HFF-Myc (cell line): ENCODE measurements at regions not wholly inside any gene's neighbourhood (a gene's known extent, or its start where the extent isn't known, plus 50 kb on each side); places are given as distances from the start of the nearest gene placed in this dataset.

Experiments
- DNase-seq: peaks from one replicate; pipeline ENCODE4 v3.0.0-alpha.2; 2011; ENCODE audit warnings: low read depth; ENCODE audit errors: extremely low read depth
- H3K4me3 ChIP-seq: replicated peaks from 2 replicates; pipeline ENCODE4 v1.5.1; 2011; ENCODE audit warnings: low read depth, mild to moderate bottlenecking, control low read depth, low read length
- TF ChIP-seq, protein P1 (sequence below): IDR thresholded peaks from 2 replicates; pipeline ENCODE4 v1.5.1; 2012; ENCODE audit warnings: mild to moderate bottlenecking, low read depth, low read length, control low read depth; ENCODE audit errors: missing control alignments

DNA sequence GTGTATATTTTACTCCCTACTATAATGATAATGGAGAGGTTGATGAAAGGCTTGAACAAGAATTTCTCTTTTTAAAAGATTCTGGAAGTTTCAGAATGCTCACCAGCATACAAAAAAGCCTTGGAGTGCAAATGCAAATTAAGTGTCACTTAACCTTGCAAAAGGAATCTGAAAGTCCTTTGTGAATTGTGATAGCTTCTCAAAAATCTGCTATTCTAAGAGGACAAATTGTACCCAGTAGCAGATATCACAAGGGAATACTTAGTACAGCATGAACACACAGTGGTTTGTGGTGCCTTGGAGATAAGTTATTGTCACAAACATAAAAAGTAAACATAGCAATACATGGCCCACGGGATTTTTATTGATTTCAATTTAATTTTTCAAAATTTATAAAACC lies 1208.3 kb upstream of the B3GALT2 start:
- no peak for DNase-seq
- no peak overlapping the region for H3K4me3 ChIP-seq
- TF ChIP-seq, protein P1, sequence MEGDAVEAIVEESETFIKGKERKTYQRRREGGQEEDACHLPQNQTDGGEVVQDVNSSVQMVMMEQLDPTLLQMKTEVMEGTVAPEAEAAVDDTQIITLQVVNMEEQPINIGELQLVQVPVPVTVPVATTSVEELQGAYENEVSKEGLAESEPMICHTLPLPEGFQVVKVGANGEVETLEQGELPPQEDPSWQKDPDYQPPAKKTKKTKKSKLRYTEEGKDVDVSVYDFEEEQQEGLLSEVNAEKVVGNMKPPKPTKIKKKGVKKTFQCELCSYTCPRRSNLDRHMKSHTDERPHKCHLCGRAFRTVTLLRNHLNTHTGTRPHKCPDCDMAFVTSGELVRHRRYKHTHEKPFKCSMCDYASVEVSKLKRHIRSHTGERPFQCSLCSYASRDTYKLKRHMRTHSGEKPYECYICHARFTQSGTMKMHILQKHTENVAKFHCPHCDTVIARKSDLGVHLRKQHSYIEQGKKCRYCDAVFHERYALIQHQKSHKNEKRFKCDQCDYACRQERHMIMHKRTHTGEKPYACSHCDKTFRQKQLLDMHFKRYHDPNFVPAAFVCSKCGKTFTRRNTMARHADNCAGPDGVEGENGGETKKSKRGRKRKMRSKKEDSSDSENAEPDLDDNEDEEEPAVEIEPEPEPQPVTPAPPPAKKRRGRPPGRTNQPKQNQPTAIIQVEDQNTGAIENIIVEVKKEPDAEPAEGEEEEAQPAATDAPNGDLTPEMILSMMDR, result no peak

DNA sequence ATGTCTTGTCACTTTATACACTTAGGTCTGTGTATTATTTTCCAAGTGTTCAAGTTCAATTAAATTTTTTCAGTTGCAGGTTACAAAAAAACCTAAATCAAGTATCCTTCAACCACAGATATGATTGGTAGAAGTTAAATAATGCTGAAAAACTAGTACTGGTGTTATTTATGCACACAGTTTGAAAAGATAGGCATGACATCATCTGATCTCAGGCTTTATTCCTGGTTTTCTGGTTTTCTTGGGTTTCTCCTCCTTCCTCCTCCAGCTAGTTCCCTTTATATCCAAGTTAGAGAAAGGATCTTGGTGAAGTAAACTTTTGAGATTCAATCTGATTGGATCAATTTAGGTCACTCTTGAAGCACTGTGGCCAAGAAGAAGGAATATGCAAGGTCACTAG lies 1201.1 kb upstream of the B3GALT2 start:
- no peak overlapping the region for H3K4me3 ChIP-seq
- no peak for DNase-seq
- TF ChIP-seq, protein P1, result no peak

DNA sequence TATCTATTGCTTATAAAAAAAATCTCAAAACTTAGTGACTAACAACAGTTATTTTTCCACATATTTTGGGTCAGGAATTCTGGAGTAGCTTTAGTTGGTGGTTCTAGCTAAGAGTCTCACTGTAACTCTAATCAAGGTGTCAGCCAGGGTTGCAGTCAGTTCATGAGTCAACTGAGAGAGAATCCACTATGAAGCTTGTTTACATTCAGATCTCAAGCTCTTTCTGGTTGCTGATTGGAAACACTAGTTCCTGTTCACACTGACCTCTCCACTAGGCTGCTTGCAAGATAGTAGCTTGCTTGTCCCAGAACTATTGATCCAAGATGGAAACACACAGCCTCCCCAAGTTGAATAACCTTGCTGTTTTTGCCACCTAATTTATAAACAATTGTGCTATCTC lies 1192.1 kb upstream of the B3GALT2 start:
- DNase-seq, result no peak
- TF ChIP-seq, protein P1, result no peak
- H3K4me3 ChIP-seq, result no peak overlapping the region

DNA sequence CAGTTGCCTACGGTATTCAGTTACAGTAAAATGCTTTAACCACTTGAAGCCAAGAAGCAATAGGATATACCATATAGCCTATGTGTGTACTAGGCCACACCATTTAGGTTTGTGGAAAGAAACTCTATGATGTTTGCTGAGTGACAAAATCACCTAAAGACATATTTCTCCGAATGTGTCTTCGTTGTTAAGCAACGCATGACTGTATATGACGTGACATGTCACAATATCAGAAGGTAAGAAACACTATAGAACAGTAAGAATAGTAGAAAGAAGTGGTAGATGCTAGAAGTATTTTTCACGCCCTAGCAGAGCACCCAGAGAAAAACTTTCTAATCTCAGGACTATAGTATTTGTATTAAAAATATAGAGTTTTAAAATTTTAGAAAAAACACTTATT lies 1188.2 kb upstream of the B3GALT2 start:
- TF ChIP-seq, protein P1, result no peak
- no peak overlapping the region for H3K4me3 ChIP-seq
- no peak for DNase-seq

- H3K4me3 ChIP-seq, result no peak overlapping the region
- TF ChIP-seq, protein P1, result no peak
- no peak for DNase-seq
Observed at GRCh38 chr1:194372266-194372665, 1185.9 kb upstream of the B3GALT2 start.

DNA sequence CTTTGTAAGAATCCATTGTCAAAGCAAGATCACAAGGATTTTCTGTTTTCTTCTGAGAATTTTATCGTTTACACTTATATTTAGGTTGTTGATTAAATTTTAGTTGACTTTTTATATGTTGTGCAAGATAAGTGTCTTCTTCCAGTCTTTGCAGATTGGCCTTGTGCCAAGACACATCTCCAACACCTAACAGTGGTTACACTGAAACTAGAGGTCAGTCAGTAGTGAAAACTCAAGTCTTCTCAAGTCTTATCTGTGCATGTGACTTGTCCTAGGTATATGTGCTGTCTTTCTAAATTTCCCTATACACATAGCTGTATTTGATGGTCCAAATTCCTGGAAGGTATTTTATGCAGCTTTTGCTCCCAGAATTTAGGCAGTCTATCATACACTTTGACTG lies 1183.2 kb upstream of the B3GALT2 start:
- no peak for DNase-seq
- TF ChIP-seq, protein P1, result no peak
- H3K4me3 ChIP-seq, result no peak overlapping the region

DNA sequence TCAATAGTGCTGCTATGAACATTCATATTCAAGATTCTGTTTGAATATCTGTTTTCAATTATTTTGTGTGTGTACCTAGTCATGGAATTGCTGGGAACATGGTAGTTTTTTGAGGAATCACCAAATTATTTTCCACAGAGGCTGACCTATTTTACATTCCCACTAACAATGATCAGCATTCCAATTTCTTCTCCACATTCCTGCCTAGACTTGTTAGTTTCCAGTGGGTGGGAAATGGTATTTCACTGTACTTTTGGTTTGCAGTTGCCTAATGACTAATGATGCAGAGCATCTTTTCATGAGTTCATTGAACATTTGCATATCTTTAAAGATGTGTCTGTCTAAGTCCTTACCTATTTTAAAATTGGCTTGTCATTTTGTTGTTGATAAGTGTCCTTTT lies 1182.6 kb upstream of the B3GALT2 start:
- no peak for DNase-seq
- H3K4me3 ChIP-seq, result no peak overlapping the region
- TF ChIP-seq, protein P1, result no peak
